Colonic mucosa (tissue), 4 donors: ENCODE measurements at regions not wholly inside any gene's neighbourhood (a gene's known extent, or its start where the extent isn't known, plus 50 kb on each side); places are given as distances from the start of the nearest gene placed in this dataset.

Source experiments
- DNase-seq: peaks from one replicate; pipeline ENCODE4 v3.0.0-alpha.2; 2020
- H3K27ac ChIP-seq: fragments of 200-600 bp; one replicate; pipeline ENCODE4 v1.8.0; 2021
- H3K27me3 ChIP-seq: fragments of 200-600 bp; one replicate; pipeline ENCODE4 v1.8.0; 2021
- H3K36me3 ChIP-seq: fragments of 200-600 bp; one replicate; pipeline ENCODE4 v1.8.0; 2021
- H3K4me1 ChIP-seq: fragments of 200-600 bp; one replicate; pipeline ENCODE4 v1.8.0; 2021; ENCODE audit warnings: mild to moderate bottlenecking
- H3K4me3 ChIP-seq: fragments of 200-600 bp; one replicate; pipeline ENCODE4 v1.8.0; 2021
- H3K9ac ChIP-seq, 2 donors: one replicate each; pipeline ENCODE4 v1.7.0; 2013; ENCODE audit warnings: control low read depth in 2 of 2, low read depth in 2 of 2, low read length in 2 of 2
- H3K9me3 ChIP-seq: fragments of 200-600 bp; one replicate; pipeline ENCODE4 v1.8.0; 2021
- CTCF ChIP-seq: fragments of 200-600 bp; IDR thresholded peaks from one replicate; pipeline ENCODE4 v1.8.0; 2022; ENCODE audit warnings: antibody characterized with exemption, mild to moderate bottlenecking
- intact Hi-C: fragments of 100-400 bp; cut with DNase I; formaldehyde crosslinking; loops from one replicate; pipeline ENCODE4 v1.14.1; 2022
- donor health status: healthy.
- donor health status: DM: no; HTN: no; CAD: no.
- donor health status: DM: no; HTN: no; CAD: no.

- no peaks in the 10 kb centered on the region for H3K36me3 ChIP-seq
- TF ChIP-seq CTCF, result no peak
- no peaks in the 10 kb centered on the region for H3K4me1 ChIP-seq
- no peak for DNase-seq
- no peaks in the 10 kb centered on the region for H3K27me3 ChIP-seq
- no peaks in the 10 kb centered on the region for H3K9me3 ChIP-seq
- no peak overlapping the region for H3K27ac ChIP-seq
- no peak overlapping the region for H3K9ac ChIP-seq
- H3K4me3 ChIP-seq, result no peak overlapping the region
- intact Hi-C loops, result no loop called here
Observed at GRCh38 chr2:234243871-234244565, 193.5 kb downstream of the SPP2 start.

- no peaks in the 10 kb centered on the region for H3K36me3 ChIP-seq
- no peak for TF ChIP-seq CTCF
- intact Hi-C loops, result no loop called here
- H3K27me3 ChIP-seq, result no peaks in the 10 kb centered on the region
- H3K9me3 ChIP-seq, result no peaks in the 10 kb centered on the region
- no peak overlapping the region for H3K4me3 ChIP-seq
- no peak for DNase-seq
- H3K27ac ChIP-seq, result no peak overlapping the region
- no peaks in the 10 kb centered on the region for H3K4me1 ChIP-seq
- H3K9ac ChIP-seq, result no peak overlapping the region
Observed at GRCh38 chr2:234242459-234242836, 191.9 kb downstream of the SPP2 start.

GRCh38 chr2:234241656-234242458, 191.4 kb downstream of the SPP2 start:
- DNase-seq, result no peak
- Histone ChIP-seq H3K27ac (no peak overlapping the region), H3K36me3 (no peaks in the 10 kb centered on the region), H3K4me1 (no peaks in the 10 kb centered on the region), H3K9ac (no peak overlapping the region), H3K4me3 (no peak overlapping the region), H3K9me3 (no peaks in the 10 kb centered on the region), H3K27me3 (no peaks in the 10 kb centered on the region)
- intact Hi-C loops, result no loop called here
- TF ChIP-seq CTCF, result no peak

GRCh38 chr2:234240917-234241316, 190.4 kb downstream of the SPP2 start:
- Histone ChIP-seq H3K9ac (no peak overlapping the region), H3K9me3 (no peaks in the 10 kb centered on the region), H3K27ac (no peak overlapping the region), H3K4me3 (no peak overlapping the region), H3K27me3 (no peaks in the 10 kb centered on the region), H3K4me1 (no peaks in the 10 kb centered on the region), H3K36me3 (no peaks in the 10 kb centered on the region)
- DNase-seq, result no peak
- no peak for TF ChIP-seq CTCF
- intact Hi-C loops, result no loop called here

GRCh38 chr2:234235191-234235590, 184.7 kb downstream of the SPP2 start:
- H3K9me3 ChIP-seq, result no peaks in the 10 kb centered on the region
- H3K4me3 ChIP-seq, result no peak overlapping the region
- no peaks in the 10 kb centered on the region for H3K36me3 ChIP-seq
- H3K27me3 ChIP-seq, result no peaks in the 10 kb centered on the region
- DNase-seq, result no peak
- intact Hi-C loops, result no loop called here
- H3K9ac ChIP-seq, result no peak overlapping the region
- TF ChIP-seq CTCF, result no peak
- no peaks in the 10 kb centered on the region for H3K4me1 ChIP-seq
- H3K27ac ChIP-seq, result no peak overlapping the region
